ENCODE measurements at regions not wholly inside any gene's neighbourhood (a gene's known extent, or its start where the extent isn't known, plus 50 kb on each side); places are given as distances from the start of the nearest gene placed in this dataset.

DNA sequence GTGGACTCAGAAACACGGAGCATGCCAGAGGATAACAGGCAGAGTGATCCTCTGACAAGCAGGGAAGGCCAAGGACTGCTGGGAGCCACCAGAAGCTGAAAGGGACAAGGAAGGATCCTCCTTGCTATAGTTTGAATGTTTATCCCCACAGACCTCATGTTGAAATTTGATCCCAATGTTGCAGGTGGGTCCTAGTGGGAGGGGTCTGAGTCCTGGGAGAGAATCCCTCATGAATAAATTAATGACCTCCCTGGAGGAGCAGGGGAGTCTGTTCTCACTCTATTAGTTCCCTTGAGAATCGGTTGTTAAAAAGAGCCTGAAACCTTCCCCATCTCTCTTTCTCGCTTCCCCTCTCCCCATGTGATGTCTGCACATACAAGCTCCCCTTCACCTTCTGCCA lies 124.4 kb downstream of the FBXO15 start:
- DNase-seq = no peak

DNA sequence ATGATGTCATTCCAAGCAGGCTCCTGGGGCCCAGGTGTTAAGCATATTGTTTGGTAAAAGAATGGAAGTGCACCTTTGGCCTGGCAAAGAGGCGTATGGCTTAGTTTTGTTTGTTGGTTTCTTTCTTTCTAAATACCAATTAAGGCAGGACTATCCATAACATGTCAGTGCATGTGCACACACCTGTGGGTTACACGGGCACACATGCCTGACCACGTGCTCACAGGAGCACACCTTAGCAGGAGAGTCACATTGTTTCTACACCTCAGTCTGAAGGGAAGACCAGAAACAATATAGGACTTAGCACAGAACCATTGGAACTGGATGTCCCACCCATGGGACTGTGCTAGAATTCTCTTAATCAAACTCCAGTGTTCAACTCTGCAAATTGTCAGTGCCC lies 127.8 kb downstream of the FBXO15 start:
- no peak for DNase-seq

DNA sequence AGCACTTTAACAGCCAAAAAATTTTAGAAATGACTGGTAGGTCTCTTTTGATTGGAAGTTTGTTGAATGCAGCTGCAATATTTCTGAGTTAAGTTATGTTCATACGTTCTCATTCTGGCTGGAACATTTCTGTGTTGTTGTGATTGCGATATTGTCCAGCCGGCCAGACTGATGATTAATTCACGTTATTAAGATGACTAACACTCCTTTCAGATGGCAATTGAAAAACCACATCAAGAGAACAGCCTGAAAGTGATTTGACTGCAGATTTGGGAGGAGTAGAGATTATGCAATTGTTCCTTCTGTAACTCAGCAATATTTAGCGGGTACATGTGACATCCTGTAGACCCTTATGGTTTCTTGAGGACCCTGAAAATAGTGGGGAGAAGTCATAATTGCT lies 133.7 kb downstream of the FBXO15 start:
- DNase-seq = no peak

DNA sequence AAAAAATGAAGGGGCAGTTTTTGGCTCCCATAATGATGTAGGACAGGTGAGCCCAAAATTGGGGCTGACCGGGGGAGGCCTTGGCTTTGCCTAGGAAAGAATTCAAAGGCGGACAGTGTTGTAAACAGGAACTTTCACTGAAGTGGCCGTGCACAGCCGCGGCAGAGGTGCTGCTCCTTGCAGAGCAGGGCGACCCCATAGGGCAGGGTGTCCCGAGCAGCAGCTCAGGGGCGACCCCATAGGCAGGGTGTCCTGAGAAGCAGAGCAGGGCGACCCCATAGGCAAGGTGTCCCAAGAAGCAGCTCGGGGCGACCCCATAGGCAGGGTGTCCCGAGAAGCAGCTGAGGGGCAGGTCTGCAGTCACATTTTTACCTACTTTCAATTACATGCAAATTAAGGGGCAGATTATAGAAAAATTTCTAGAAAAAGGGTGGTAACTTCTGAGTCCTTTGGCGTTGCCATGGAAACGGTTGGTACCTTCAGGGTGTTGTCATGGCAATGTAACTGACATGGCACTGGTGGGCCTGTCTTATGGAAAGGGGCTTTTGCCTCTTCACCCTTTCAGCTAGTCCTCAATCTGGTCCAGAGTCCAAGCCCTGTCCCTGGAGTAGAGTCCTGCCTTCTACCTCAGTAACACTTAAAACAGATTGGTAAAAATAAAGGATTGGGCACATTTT lies 134.5 kb downstream of the FBXO15 start:
- DNase-seq = no peak

DNA sequence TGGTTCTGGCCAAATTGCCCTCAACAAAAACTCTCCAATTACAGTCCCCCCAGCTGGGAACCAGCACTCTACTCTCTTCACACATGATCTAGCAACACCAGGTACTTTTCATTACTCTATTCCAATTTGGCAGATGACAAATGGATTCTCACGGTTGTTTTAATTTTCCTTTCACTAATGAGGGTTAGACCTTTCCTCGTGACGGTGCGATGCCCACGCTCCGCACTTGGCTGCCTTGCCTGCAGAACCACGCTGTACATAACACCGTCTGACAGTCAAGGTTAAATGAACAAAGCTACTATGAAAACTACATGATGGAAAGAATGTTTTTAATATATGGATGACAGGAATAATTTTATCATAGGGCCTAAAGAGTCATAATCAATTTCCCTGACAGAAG lies 141.5 kb downstream of the FBXO15 start:
- no peak for DNase-seq

DNA sequence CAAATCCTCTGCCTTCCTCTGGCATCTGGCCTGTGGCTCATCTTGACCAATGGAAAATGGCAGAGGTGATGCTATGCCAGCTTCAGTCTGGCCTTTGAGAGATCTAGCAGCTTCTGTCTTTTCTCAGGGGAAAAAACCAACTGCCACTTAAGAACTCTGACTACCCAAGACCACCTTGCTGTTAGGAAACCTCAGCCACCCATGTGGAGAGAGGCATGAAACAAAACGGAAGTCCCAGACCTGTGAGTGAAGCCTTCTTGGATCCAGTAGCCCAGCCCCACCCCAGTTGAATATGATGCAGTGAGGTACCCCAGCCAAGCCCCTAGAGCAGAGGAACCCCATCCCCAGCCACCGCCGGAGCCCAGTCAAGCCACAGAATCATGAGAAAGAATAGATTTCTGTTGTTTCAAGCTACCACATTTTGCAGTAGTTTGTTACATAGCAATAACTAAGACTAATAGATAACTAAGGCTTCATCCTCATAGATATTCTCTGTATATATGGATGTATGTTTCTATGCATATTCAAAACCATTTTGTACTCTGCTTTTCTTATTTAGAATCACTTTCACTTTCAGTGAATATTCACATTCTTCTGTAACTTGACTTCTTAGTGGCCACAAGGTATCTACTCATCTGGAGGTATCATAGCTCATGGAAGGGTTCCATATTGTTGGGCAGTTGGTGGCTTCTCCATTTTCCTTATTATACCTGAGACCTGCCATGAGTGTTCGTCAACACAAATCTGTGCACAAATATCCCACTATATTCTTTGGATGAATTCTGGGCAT lies 142.1 kb downstream of the FBXO15 start:
- no peak for DNase-seq

DNA sequence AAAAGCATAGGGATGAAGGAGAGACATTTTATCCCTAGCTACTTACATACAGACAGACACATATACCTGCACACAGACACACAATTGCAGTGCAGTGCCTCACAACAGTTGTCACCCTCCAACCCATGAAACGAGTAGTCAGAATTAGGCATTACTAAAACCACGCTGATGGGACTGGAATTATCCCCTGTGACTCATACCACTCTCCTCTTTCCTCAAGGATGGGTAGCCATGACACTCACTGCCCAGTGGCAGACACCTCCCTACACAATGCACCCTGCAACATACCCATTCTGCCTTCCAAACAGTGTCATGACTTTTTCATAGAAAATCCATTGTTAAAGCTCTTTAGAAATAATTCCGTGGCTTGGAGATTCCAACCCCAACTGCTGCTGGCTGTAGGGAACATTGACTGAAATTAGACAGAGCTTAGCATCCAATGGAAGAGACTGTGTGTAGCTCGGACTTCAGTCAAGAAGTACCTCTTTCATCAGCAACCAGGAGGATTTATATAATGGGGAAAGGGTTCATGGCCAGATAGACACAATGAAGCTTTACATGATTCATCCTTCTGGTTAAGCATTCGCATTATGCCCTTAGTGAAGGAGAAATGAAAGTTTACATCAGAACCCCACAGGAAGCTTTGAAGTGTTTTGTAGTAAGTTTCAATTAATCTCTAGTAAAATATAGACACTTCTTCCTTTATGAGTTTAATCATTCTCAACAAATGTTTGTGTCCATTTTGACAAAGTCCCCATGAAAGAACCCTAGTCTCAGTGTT lies 155.2 kb downstream of the FBXO15 start:
- DNase-seq = no peak

DNA sequence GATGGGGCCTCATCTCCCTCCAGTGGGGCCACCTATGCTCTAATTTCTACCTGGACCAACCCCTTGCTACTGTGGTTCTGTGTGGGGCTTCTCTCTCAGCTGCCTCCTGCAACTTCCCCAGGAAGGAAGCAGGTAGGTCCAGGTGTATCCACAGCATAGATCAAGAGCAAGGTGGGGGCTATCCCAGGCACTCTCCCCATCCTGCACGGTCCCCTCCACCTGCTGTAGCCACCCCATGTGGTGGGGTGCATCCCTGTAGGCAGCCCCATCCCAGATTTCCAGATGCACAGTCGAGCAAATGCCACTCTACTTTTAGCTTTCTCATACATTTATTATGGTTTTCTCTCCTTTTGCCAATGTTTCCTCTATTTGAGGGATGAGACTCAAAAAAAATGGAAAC lies 156.1 kb downstream of the FBXO15 start:
- no peak for DNase-seq

DNA sequence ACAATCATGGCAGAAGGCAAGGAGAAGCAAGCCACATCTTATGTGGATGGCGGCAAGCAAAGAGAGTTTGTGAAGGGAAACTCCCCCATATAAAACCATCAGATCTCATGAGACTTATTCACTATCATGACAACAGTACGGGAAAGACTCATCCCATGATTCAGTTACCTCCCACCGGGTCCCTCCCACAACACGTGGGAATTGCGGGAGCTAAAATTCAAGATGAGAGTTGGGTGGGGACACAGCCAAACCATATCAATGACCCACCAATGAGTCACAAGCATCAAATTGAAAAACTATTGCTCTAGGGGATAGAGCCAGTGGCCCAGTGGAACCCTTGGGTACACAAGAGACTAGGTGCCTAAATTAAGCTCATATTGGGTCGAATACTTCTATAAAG lies 157.4 kb downstream of the FBXO15 start:
- DNase-seq = no peak

DNA sequence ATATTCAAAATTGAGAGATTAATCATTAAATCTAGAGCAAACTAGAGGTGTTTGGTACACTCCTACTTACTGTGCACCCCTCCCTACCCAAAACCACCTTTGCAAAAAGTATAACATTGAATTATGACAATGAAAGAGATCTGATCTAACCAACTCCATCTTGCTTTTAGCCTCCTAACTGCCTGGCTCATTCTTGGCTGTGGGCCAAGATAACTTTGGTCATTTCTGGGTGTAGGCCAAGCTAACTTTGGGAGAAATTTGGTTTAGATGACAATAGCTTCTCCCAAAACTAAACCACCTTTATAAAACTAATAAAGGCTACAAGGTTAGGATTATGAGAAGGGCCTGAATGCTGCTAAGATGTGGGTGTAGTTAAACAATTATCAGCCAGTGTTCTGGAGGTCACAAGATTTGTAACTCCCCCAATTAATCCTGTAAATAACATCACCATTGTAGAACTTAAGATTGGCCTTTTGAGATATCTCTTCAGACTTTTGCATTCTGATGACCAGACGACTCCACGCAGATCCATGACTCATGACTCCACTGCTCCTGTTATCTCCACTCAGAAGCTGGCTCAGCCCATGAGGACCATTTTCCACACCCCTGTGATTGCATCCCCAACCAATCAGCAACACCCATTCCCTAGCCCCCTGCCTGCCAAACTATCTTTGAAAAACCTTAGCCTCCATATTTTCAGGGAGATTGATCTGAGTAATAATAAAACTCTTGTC lies 160.2 kb downstream of the FBXO15 start:
- no peak for DNase-seq

DNA sequence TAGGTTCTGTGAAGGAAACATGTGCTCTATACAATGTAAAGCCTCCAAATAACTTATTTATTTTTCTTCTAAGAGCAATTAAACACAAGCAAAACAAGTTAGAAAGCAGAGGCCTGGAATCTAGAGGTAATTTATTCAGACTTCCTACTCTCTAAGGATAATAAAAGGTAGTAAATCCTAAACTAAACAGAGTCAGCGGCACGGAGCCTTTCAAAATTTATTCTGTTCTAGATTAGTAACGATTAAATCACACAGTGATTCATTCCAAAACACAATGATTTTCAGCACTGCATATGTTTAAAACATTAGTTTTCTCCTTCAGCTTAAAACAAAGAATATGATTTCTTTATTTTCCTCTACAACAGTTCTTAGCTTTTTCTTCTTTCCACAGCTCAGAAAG lies 160.9 kb downstream of the FBXO15 start:
- no peak for DNase-seq

DNA sequence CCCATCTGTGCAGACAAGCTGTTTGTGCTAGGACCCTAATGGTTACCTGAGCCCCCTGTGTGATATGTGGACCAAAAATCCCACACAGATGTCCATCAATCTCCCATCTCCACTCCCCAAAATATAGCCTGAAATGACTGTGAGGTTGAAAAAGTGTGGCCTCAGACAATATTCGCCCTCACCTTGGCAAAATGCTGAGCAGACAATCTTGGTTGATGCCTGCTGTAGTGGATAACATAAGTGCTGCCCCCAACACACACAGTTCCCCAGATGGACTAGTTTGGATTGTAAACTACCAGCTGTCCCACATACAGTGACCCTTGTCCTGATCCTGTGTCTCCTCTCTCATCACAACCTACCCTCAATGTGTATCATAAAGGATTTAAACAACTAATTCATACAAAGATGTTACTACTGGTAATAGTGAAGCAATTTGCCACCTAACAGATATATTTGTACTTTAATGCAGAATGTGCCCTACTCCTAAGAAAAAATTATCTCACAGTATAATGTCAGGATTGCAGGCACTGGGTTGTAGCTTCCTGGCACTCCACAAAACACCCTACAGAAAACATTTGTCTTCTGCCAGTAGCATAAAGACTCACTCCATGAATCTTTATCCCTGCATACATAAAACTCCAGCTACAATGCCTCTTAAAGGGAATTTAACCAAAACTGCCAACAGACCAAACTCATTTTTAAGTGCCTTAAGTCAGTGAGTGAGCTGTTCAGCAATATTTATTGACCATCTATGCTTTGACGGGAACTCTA lies 161.6 kb downstream of the FBXO15 start:
- DNase-seq = no peak

DNA sequence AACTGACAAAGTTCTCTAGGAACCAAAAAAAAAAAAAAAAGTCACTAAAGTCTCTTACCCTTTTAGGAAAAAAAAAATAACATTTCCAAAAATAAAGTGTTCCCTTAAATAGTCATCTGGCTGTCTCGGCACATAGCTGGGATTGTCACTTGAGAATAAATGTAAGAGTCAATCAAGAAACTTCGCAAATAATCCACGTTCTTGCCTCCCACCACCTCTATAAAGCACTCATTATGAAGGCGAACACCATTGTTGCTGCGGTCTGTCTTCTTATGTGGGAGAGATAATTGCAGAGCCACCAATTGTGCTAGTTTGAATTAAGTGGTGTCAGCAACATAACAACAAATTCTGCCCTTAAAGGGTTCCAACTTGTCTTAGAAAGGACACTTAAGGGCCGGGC lies 163.7 kb downstream of the FBXO15 start:
- DNase-seq = no peak

DNA sequence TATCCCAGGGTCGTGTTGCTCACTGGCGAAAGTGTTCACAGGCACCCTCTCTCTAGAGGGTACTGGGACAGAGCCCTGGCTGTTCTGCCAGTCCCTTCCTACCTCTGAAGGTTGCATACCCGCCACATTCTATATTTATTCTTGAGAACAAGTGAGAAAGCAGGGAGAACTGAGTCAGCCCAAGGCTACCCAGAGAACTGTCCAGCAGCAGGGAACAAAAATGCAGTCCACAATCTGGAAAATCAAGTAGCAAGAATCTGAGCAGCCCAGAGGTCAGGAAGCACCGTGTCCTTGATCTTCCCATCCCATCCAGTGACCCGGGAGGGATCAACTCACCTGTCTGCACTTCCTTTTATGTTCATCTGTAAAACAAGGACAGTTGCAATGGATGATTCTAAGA lies 164.1 kb downstream of the FBXO15 start:
- no peak for DNase-seq

DNA sequence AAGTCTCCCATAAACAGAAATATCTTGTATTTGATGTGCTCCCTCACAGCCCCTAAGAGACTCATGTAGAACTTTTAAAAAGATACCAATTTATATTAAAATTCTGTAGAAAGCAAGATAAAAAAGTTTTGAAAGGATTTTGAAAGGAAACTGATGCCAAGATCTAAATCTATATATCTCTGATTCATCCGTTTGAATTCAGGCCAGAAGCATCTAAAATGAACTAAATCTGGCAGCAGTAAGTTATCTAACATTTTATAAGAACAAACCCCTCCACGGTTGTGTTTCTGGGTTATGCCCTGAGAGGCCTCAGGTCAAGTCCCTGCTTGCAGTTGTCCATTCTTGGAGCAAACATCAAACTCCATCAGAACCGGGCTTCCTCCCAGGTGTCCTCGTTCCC lies 165.8 kb downstream of the FBXO15 start:
- DNase-seq = no peak

DNA sequence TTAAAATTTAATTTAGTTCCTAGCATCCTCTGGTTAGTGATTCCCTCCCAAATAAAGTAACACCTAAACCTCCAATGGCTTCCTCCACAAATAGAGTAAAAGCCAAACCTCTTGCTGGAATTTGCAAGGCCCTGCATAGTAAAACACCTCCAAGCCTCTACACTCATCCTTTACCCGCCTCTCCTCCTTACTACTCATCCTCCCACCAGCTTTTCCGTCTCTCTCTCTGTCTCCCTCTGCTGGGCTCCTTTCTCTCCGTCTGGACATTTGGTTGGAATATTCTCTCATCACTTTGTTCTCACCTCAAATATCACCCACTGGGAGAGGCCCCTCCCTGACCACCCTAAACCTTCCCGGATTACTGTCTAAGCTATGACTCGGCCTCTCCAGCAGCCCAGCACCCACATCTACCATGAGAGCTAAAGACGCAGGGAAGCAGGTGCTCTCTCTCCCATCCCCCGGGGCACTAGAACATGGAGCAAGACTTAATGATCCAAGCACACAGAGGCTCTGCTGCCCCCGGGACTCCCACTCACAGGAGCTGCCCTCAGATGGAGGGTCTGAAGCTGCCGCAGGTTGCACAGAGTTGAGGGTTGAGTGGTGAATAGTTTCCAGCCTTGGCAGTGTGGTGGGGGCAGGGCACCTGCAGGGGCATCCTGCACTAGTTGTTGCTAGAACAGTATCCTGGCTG lies 167.2 kb downstream of the FBXO15 start:
- DNase-seq = peak; percentile 36

DNA sequence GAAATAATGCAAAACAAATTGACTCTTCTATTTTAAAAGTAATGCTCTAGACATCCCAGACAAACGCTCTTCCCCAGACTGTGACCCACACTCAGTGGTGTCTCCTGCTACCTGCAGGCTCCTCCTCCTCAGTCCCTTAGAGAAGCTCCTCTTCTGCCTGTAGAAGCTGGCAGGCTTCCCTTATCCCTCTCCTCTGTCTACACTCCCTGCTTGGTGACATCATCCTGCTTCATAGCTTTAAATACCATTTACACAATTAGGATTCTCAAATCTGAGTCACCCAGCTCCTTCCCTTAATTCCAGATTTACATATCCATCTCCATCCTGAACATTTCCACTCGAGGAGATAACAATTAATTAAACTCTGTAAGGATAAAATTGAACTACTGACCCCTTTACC lies 167.9 kb downstream of the FBXO15 start:
- no peak for DNase-seq

DNA sequence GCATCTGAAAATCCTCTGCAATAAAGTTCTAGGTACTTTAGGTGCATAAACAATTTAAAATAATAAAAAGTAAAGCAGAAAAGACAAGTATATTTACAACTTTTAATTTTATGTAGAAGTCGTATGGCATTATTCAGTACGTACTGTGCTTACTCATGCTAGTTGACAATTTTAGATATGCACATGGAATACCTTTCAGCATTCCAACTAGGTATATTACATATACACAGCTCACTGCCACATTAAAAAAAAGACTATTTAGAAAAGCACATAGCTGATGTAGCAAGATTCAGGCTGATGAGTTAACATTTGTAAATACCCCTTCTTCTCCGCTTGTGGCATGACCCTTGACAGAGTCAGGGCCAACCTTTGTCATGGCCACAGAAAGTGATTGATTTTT lies 171.2 kb downstream of the FBXO15 start:
- DNase-seq = no peak

DNA sequence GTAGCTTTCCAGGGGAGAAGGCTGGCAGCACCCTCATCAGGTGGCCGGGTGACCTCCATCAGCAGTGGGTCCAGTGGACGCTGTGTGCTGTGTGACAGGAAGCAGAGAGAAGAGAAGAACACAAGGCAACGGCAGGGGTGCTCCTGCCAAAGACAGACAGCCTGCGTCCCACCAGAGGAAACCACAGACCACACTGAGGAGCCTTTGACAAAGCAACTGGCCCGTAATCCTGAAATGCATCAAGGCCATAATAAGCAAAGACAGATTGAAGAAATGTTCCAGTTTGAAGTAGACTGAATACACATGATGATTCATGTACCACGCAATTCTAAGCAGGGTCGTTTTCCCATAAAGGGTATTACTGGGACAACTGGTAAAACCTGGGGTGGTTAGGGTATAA lies 172.4 kb downstream of the FBXO15 start:
- DNase-seq = no peak

DNA sequence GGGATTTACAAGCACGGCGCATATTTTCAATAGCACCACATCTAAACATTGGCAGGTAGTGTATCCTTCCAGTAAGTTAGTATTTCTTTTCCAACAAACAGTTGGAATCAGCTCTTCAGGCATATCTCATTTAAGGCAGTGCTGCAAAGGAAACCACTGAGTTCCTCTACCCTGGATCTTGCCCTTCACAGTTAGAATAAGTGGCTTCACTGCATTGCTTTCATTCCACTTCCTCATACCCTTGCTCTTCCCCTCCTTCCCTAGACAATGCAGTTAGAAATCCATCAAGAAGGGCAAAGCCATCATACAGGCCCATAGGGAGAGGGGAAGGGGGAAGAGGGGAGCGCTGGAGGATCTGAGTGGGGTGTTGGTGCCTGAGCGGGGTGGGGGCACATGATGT lies 173.7 kb downstream of the FBXO15 start:
- no peak for DNase-seq

DNA sequence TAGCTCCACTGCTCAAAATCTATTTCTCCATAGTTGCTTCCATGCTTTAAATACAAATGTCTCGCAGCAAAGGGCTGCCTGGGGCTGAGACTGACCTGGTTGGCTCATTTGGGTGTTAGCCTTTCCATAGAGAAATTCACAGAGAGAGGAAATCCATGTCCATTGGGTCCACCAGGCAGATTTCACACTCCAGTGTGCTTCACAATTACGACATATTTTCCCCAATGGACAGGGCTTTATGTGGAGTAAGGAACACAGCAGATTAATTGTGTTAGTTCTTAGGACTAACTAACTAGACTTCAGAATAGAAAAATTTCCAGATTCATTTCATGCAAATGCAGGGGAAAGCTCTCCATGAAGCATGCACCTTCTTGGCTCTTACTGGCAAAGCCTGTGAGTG lies 180.7 kb downstream of the FBXO15 start:
- no peak for DNase-seq

DNA sequence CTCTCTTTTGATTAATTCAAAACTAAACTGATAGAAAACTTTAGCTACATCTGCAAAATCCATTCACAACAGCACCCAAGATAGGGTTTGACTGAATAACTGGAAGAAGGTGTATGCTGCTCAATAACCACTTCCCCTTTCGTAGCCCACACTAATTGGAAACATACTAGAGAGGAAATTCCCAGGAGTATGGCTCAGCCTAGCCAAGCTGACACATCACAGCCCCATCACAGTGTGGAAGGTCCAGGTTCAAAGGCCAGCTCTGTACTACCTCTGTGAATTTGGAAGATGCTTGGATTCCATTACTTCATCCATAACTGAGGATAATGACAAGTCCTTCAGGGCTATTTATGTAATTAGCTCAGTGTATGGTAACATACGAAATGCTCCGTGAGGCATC lies 185.4 kb downstream of the FBXO15 start:
- DNase-seq = no peak

Data from NCI-H1048 (cell line).